OCI-LY1 (cell line): ENCODE measurements at regions not wholly inside any gene's neighbourhood (a gene's known extent, or its start where the extent isn't known, plus 50 kb on each side); places are given as distances from the start of the nearest gene placed in this dataset.

ENCODE experiments used
- H2AFZ ChIP-seq: fragments of 200-600 bp; sonication (generic), shearing (Covaris generic); 2 replicates; pipeline ENCODE4 v1.6.0; 2014; ENCODE audit warnings: antibody characterized with exemption, mild to moderate bottlenecking, low read length
- H3F3A ChIP-seq: fragments of 200-600 bp; sonication (generic), shearing (Covaris generic); 2 replicates; pipeline ENCODE4 v1.6.0; 2014; ENCODE audit warnings: mild to moderate bottlenecking, antibody characterized with exemption, low read length, moderate library complexity; ENCODE audit not compliant: insufficient read depth
- H3K27ac ChIP-seq: fragments of 200-600 bp; sonication (generic); 2 replicates; pipeline ENCODE4 v1.5.1; 2014; ENCODE audit warnings: low read length, mixed run types, mild to moderate bottlenecking, low read depth; ENCODE audit not compliant: poor library complexity, severe bottlenecking
- H3K27me3 ChIP-seq: fragments of 200-600 bp; sonication (generic); 2 replicates; pipeline ENCODE4 v1.6.0; 2014; ENCODE audit warnings: antibody characterized with exemption, mild to moderate bottlenecking, low read length, moderate library complexity; ENCODE audit not compliant: insufficient read depth
- H3K36me3 ChIP-seq: fragments of 200-600 bp; sonication (generic); 2 replicates; pipeline ENCODE4 v1.6.1; 2014; ENCODE audit warnings: mild to moderate bottlenecking, antibody characterized with exemption, low read length, moderate library complexity, mixed read lengths; ENCODE audit not compliant: insufficient read depth
- H3K4me1 ChIP-seq: fragments of 200-600 bp; sonication (generic); 2 replicates; pipeline ENCODE4 v1.5.1; 2014; ENCODE audit warnings: mild to moderate bottlenecking, low read length, moderate library complexity; ENCODE audit not compliant: insufficient read depth, severe bottlenecking
- H3K4me2 ChIP-seq: fragments of 200-600 bp; sonication (generic), shearing (Covaris generic); 2 replicates; pipeline ENCODE4 v1.6.1; 2014; ENCODE audit warnings: low read length
- H3K4me3 ChIP-seq: fragments of 200-600 bp; sonication (generic); 2 replicates; pipeline ENCODE4 v1.5.1; 2014; ENCODE audit warnings: low read length, low read depth, mild to moderate bottlenecking, mixed read lengths; ENCODE audit not compliant: poor library complexity, severe bottlenecking
- H3K79me2 ChIP-seq: fragments of 200-600 bp; shearing (Covaris generic); 2 replicates; pipeline ENCODE4 v1.6.1; 2016; ENCODE audit warnings: mixed run types, low read length, mixed read lengths; ENCODE audit not compliant: insufficient read depth
- H3K9ac ChIP-seq: fragments of 200-600 bp; sonication (generic), shearing (Covaris generic); 2 replicates; pipeline ENCODE4 v1.6.1; 2014; ENCODE audit warnings: mild to moderate bottlenecking, low read length, mixed read lengths
- H3K9me2 ChIP-seq: fragments of 200-600 bp; sonication (generic), shearing (Covaris generic); 2 replicates; pipeline ENCODE4 v1.6.1; 2014; ENCODE audit warnings: low read depth, mild to moderate bottlenecking, low read length, mixed read lengths
- H3K9me3 ChIP-seq: fragments of 200-600 bp; shearing (Covaris generic); 2 replicates; pipeline ENCODE4 v1.6.1; 2014; ENCODE audit warnings: low read length, mixed read lengths
- H4K20me1 ChIP-seq: fragments of 200-600 bp; sonication (generic), shearing (Covaris generic); 2 replicates; pipeline ENCODE4 v1.6.0; 2016; ENCODE audit warnings: mild to moderate bottlenecking, low read length; ENCODE audit not compliant: insufficient read depth
- EZH2 ChIP-seq: fragments of 200-600 bp; sonication (generic), shearing (Covaris generic); IDR thresholded peaks from 2 replicates; pipeline ENCODE4 v1.8.0; 2017; ENCODE audit warnings: borderline replicate concordance, mixed run types, mild to moderate bottlenecking, antibody characterized with exemption, low read length, moderate library complexity, mixed read lengths
- TF ChIP-seq, protein P1 (sequence below): fragments of 200-600 bp; sonication (generic), shearing (Covaris generic); IDR thresholded peaks from 2 replicates; pipeline ENCODE4 v1.5.1; 2017; ENCODE audit warnings: mild to moderate bottlenecking, antibody characterized with exemption, low read length, moderate library complexity, mixed read lengths

- H3K4me3 ChIP-seq, result no peak overlapping the region
- no peaks in the 10 kb centered on the region for H3K9me2 ChIP-seq
- no peaks in the 10 kb centered on the region for H3K79me2 ChIP-seq
- H4K20me1 ChIP-seq, result no peaks in the 10 kb centered on the region
- no peaks in the 10 kb centered on the region for H3K4me1 ChIP-seq
- no peaks in the 10 kb centered on the region for H3F3A ChIP-seq
- H3K4me2 ChIP-seq, result no peak overlapping the region
- H3K36me3 ChIP-seq, result no peaks in the 10 kb centered on the region
- H3K9me3 ChIP-seq, result no peaks in the 10 kb centered on the region
- H3K27me3 ChIP-seq, result no peaks in the 10 kb centered on the region
- H3K9ac ChIP-seq, result no peak overlapping the region
- H2AFZ ChIP-seq, result no peak overlapping the region
- no peak overlapping the region for H3K27ac ChIP-seq
- TF ChIP-seq, protein P1, sequence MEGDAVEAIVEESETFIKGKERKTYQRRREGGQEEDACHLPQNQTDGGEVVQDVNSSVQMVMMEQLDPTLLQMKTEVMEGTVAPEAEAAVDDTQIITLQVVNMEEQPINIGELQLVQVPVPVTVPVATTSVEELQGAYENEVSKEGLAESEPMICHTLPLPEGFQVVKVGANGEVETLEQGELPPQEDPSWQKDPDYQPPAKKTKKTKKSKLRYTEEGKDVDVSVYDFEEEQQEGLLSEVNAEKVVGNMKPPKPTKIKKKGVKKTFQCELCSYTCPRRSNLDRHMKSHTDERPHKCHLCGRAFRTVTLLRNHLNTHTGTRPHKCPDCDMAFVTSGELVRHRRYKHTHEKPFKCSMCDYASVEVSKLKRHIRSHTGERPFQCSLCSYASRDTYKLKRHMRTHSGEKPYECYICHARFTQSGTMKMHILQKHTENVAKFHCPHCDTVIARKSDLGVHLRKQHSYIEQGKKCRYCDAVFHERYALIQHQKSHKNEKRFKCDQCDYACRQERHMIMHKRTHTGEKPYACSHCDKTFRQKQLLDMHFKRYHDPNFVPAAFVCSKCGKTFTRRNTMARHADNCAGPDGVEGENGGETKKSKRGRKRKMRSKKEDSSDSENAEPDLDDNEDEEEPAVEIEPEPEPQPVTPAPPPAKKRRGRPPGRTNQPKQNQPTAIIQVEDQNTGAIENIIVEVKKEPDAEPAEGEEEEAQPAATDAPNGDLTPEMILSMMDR, result no peak
- no peak for TF ChIP-seq EZH2
These were observed 172.9 kb upstream of the SOX11 start for GRCh38 chr2:5519286-5519685.

- H3F3A ChIP-seq, result no peaks in the 10 kb centered on the region
- H3K9ac ChIP-seq, result no peak overlapping the region
- H2AFZ ChIP-seq, result no peak overlapping the region
- no peaks in the 10 kb centered on the region for H3K4me1 ChIP-seq
- no peaks in the 10 kb centered on the region for H3K79me2 ChIP-seq
- no peaks in the 10 kb centered on the region for H3K36me3 ChIP-seq
- no peaks in the 10 kb centered on the region for H3K9me3 ChIP-seq
- no peaks in the 10 kb centered on the region for H3K9me2 ChIP-seq
- TF ChIP-seq, protein P1, result no peak
- TF ChIP-seq EZH2, result no peak
- no peak overlapping the region for H3K4me3 ChIP-seq
- H3K27ac ChIP-seq, result no peak overlapping the region
- H3K4me2 ChIP-seq, result no peak overlapping the region
- no peaks in the 10 kb centered on the region for H4K20me1 ChIP-seq
- no peaks in the 10 kb centered on the region for H3K27me3 ChIP-seq
These were observed 171.7 kb upstream of the SOX11 start for GRCh38 chr2:5520463-5520972.

DNA sequence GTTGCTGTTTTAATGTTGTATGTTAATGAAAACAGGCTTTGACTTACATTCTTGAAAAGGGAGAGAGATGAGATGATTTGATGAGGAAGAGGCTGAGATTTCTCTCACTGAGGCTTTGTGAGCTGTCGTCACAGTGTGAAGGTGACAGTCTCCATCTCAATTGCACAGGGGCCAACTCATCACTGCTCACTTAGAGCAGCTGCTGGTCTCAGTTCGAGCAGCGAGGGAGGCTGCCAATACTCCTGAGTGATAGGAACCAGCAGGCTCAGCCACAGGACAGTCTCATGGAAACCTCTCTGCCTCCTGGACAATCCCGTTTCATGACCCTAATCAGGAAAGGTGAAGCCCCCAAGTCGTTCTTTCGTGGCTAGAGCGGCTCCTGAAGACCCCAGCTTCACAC, 170.7 kb upstream of the SOX11 start:
- Histone ChIP-seq H3K9me2 (no peaks in the 10 kb centered on the region), H3K9ac (no peak overlapping the region), H3K79me2 (no peaks in the 10 kb centered on the region), H3K36me3 (no peaks in the 10 kb centered on the region), H4K20me1 (no peaks in the 10 kb centered on the region), H3K4me3 (no peak overlapping the region), H2AFZ (no peak overlapping the region), H3F3A (no peaks in the 10 kb centered on the region), H3K4me1 (no peaks in the 10 kb centered on the region), H3K9me3 (no peaks in the 10 kb centered on the region), H3K4me2 (no peak overlapping the region), H3K27me3 (no peaks in the 10 kb centered on the region), H3K27ac (no peak overlapping the region)
- TF ChIP-seq, protein P1, result no peak
- TF ChIP-seq EZH2, result no peak
